SK-N-SH (cell line): ENCODE measurements at regions not wholly inside any gene's neighbourhood (a gene's known extent, or its start where the extent isn't known, plus 50 kb on each side); places are given as distances from the start of the nearest gene placed in this dataset.

Experiments
- CTCF ChIA-PET: fragments of 300-600, 350-600 bp; formaldehyde crosslinking; extraction: SDS; loops from one replicate; lab custom pipeline; 2021; lab: Yijun Ruan, JAX
- POLR2A ChIA-PET: fragments of 350-600 bp; sonication (Branson Sonifier 250); formaldehyde crosslinking; extraction: SDS; loops from one replicate; lab custom pipeline; 2020; ENCODE audit warnings: antibody characterized with exemption, inconsistent platforms; lab: Yijun Ruan, JAX
- DNase-seq: peaks from one replicate; pipeline ENCODE4 v3.0.0; 2012
- H2AFZ ChIP-seq: fragments of 200-600 bp; sonication (generic); 2 replicates; pipeline ENCODE4 v1.8.1; 2016; ENCODE audit warnings: antibody characterized with exemption, mild to moderate bottlenecking, low read depth
- H3F3A ChIP-seq: fragments of 200-600 bp; sonication (generic); replicated peaks from 2 replicates; pipeline ENCODE3; 2016; ENCODE audit warnings: antibody characterized with exemption, mild to moderate bottlenecking; ENCODE audit not compliant: insufficient read depth
- H3K27ac ChIP-seq, 2 experiments: fragments of 200-500 bp in 1 of 2; fragments of 200-600 bp in 1 of 2; sonication (Bioruptor generic) in 1 of 2; sonication (generic), shearing (Covaris generic) in 1 of 2; 2 replicates each; pipeline versions ENCODE4 v1.5.1 to v1.6.1; 2014 to 2016; ENCODE audit warnings: low read depth in 2 of 2, inconsistent platforms in 1 of 2, low read length in 1 of 2, mild to moderate bottlenecking in 1 of 2, mixed read lengths in 1 of 2
- H3K27me3 ChIP-seq: fragments of 200-600 bp; sonication (generic), shearing (Covaris generic); 2 replicates; pipeline ENCODE4 v1.6.1; 2016; ENCODE audit warnings: mixed run types; ENCODE audit not compliant: insufficient read depth
- H3K36me3 ChIP-seq, 2 experiments: fragments of 200-500 bp in 1 of 2; fragments of 200-600 bp in 1 of 2; sonication (Bioruptor generic) in 1 of 2; sonication (generic) in 1 of 2; replicated peaks in 1 of 2; 2 replicates each; pipeline versions ENCODE3 to v1.5.1; 2014 to 2016; ENCODE audit warnings: low read length in 1 of 2, mild to moderate bottlenecking in 1 of 2; ENCODE audit not compliant: insufficient read depth in 2 of 2, control insufficient read depth in 1 of 2
- H3K4me1 ChIP-seq, 2 experiments: fragments of 200-500 bp in 1 of 2; fragments of 200-600 bp in 1 of 2; sonication (Bioruptor generic) in 1 of 2; sonication (generic), shearing (Covaris generic) in 1 of 2; 2 replicates each; pipeline versions ENCODE4 v1.5.1 to v1.6.1; 2014 to 2016; ENCODE audit warnings: low read depth in 1 of 2, low read length in 1 of 2, mixed run types in 1 of 2; ENCODE audit not compliant: insufficient read depth in 2 of 2, control insufficient read depth in 1 of 2
- H3K4me2 ChIP-seq: fragments of 200-600 bp; sonication (generic), shearing (Covaris generic); 2 replicates; pipeline ENCODE4 v1.6.1; 2017; ENCODE audit warnings: mixed run types
- H3K4me3 ChIP-seq, 2 experiments: fragments of 200-500 bp in 1 of 2; fragments of 200-600 bp in 1 of 2; sonication (Bioruptor generic) in 1 of 2; sonication (generic), shearing (Covaris generic) in 1 of 2; 2 replicates each; pipeline versions ENCODE4 v1.5.1 to v1.8.1; 2014 to 2016; ENCODE audit warnings: low read depth in 2 of 2, inconsistent platforms in 1 of 2, low read length in 1 of 2, mild to moderate bottlenecking in 1 of 2, mixed read lengths in 1 of 2, moderate library complexity in 1 of 2
- H3K79me2 ChIP-seq: fragments of 200-600 bp; sonication (generic); 2 replicates; pipeline ENCODE4 v1.8.1; 2017; ENCODE audit warnings: mild to moderate bottlenecking; ENCODE audit not compliant: insufficient read depth
- H3K9ac ChIP-seq: fragments of 200-600 bp; sonication (generic); 2 replicates; pipeline ENCODE4 v1.6.1; 2017; ENCODE audit warnings: mixed run types
- H3K9me2 ChIP-seq: fragments of 200-600 bp; sonication (generic); 2 replicates; pipeline ENCODE4 v1.6.1; 2017; ENCODE audit warnings: mixed run types
- H3K9me3 ChIP-seq: fragments of 200-600 bp; sonication (generic); 2 replicates; pipeline ENCODE4 v1.6.1; 2017; ENCODE audit warnings: mixed run types, mild to moderate bottlenecking, moderate library complexity
- H4K20me1 ChIP-seq: fragments of 200-600 bp; sonication (generic); 2 replicates; pipeline ENCODE4 v1.6.1; 2017; ENCODE audit warnings: mild to moderate bottlenecking, mixed run types; ENCODE audit not compliant: insufficient read depth
- EZH2phosphoT487 ChIP-seq: fragments of 200-600 bp; sonication (generic); IDR thresholded peaks from 2 replicates; pipeline ENCODE4 v1.6.1; 2017; ENCODE audit warnings: low read depth, mixed run types, mild to moderate bottlenecking, antibody characterized with exemption, moderate library complexity, borderline replicate concordance
- FOSL2 ChIP-seq: IDR thresholded peaks from 2 replicates; pipeline ENCODE4 v1.4.0; 2012; ENCODE audit warnings: low read depth, mild to moderate bottlenecking, moderate library complexity, borderline replicate concordance
- FOXJ3 ChIP-seq: sonication (generic); formaldehyde crosslinking; IDR thresholded peaks from 2 replicates; pipeline ENCODE4 v1.5.1; 2020; ENCODE audit warnings: mild to moderate bottlenecking, missing genetic modification reagents
- FOXM1 ChIP-seq: IDR thresholded peaks from 2 replicates; pipeline ENCODE4 v1.4.0; 2012; ENCODE audit warnings: low read depth, mild to moderate bottlenecking
- GABPA ChIP-seq: IDR thresholded peaks from 2 replicates; pipeline ENCODE4 v1.4.0; 2012; ENCODE audit warnings: low read depth, mild to moderate bottlenecking
- PBX3 ChIP-seq: IDR thresholded peaks from 2 replicates; pipeline ENCODE4; 2012
- POLR2AphosphoS5 ChIP-seq: IDR thresholded peaks from 2 replicates; pipeline ENCODE4 v1.6.1; 2012; ENCODE audit warnings: low read depth, low read length
- RAD21 ChIP-seq: IDR thresholded peaks from 2 replicates; pipeline ENCODE4 v1.6.1; 2012; ENCODE audit warnings: mild to moderate bottlenecking, low read length
- RFX5 ChIP-seq: IDR thresholded peaks from 2 replicates; pipeline ENCODE4 v1.6.1; 2012; ENCODE audit warnings: mild to moderate bottlenecking, improper control_type of control experiment, low read length
- SIN3A ChIP-seq: IDR thresholded peaks from 2 replicates; pipeline ENCODE4 v1.6.1; 2012; ENCODE audit warnings: low read depth, mild to moderate bottlenecking, low read length, moderate library complexity, borderline replicate concordance
- SMC3 ChIP-seq: IDR thresholded peaks from 2 replicates; pipeline ENCODE4 v1.6.1; 2012; ENCODE audit warnings: low read depth, low read length, improper control_type of control experiment
- USF2 ChIP-seq: fragments of 150-350 bp; IDR thresholded peaks from 2 replicates; pipeline ENCODE4 v1.6.1; 2017; ENCODE audit warnings: antibody characterized with exemption, low read length, low read depth, borderline replicate concordance
- WGBS: methylation state at CpG from one replicate; pipeline ENCODE4 v1.1.6; 2017; ENCODE audit warnings: low lambda C conversion rate; 5-methylcytosine and 5-hydroxymethylcytosine counted together
- TF ChIP-seq, protein P1 (sequence below): IDR thresholded peaks from 2 replicates; pipeline ENCODE4 v1.4.0; 2012; ENCODE audit warnings: low read depth, borderline replicate concordance
- TF ChIP-seq, protein P2 (sequence below): IDR thresholded peaks from 2 replicates; pipeline ENCODE4 v1.4.0; 2012; ENCODE audit warnings: low read depth

DNA sequence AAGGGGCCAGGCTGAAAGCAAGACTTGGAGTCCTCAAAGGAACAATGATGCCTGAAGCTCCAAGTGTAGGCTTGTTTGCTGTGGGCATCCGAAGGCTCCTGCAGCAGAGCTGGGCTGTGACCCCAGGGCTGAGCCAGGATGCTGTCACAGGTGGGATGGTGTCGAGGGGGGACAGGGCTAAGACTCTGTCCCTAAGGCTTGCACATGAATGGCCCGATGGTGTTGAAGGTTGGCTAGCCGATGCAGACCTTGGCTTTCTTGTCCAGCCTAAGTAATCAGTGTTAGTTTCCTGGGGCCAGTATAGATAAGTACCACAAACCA, 251.0 kb downstream of the NDUFA10 start:
- POLR2A ChIA-PET, result no interaction called here
- H3K36me3 ChIP-seq, result no peaks in the 10 kb centered on the region
- H3F3A ChIP-seq, result no peaks in the 10 kb centered on the region
- H3K9me2 ChIP-seq, result no peaks in the 10 kb centered on the region
- H3K9ac ChIP-seq, result no peak overlapping the region
- no peak overlapping the region for H3K4me2 ChIP-seq
- no peaks in the 10 kb centered on the region for H3K79me2 ChIP-seq
- H3K4me3 ChIP-seq, result no peak overlapping the region
- no peaks in the 10 kb centered on the region for H3K27me3 ChIP-seq
- H3K4me1 ChIP-seq, result no peaks in the 10 kb centered on the region; a peak in 1 of 4 replicates
- H3K27ac ChIP-seq, result no peak overlapping the region
- no peak overlapping the region for H2AFZ ChIP-seq
- TF ChIP-seq PBX3 (no peak), USF2 (no peak)
- CTCF ChIA-PET, result no interaction called here
- H4K20me1 ChIP-seq, result no peaks in the 10 kb centered on the region
- no peak for DNase-seq
- no peaks in the 10 kb centered on the region for H3K9me3 ChIP-seq
- 23% methylated on average over 4 of the region's 4 CpGs for WGBS

- no peaks in the 10 kb centered on the region; a peak in 1 of 4 replicates for H3K4me1 ChIP-seq
- no peak overlapping the region for H2AFZ ChIP-seq
- H3K79me2 ChIP-seq, result no peaks in the 10 kb centered on the region
- ChIA-PET CTCF (no interaction called here), POLR2A (no interaction called here)
- no peaks in the 10 kb centered on the region for H3F3A ChIP-seq
- DNase-seq, result no peak
- no peaks in the 10 kb centered on the region for H3K36me3 ChIP-seq
- no peaks in the 10 kb centered on the region for H3K9me3 ChIP-seq
- no peak overlapping the region for H3K27ac ChIP-seq
- WGBS, result 31% methylated on average over 14 of the region's 15 CpGs
- H3K9ac ChIP-seq, result no peak overlapping the region
- H4K20me1 ChIP-seq, result no peaks in the 10 kb centered on the region
- TF ChIP-seq USF2, result no peak
- TF ChIP-seq, protein P1, sequence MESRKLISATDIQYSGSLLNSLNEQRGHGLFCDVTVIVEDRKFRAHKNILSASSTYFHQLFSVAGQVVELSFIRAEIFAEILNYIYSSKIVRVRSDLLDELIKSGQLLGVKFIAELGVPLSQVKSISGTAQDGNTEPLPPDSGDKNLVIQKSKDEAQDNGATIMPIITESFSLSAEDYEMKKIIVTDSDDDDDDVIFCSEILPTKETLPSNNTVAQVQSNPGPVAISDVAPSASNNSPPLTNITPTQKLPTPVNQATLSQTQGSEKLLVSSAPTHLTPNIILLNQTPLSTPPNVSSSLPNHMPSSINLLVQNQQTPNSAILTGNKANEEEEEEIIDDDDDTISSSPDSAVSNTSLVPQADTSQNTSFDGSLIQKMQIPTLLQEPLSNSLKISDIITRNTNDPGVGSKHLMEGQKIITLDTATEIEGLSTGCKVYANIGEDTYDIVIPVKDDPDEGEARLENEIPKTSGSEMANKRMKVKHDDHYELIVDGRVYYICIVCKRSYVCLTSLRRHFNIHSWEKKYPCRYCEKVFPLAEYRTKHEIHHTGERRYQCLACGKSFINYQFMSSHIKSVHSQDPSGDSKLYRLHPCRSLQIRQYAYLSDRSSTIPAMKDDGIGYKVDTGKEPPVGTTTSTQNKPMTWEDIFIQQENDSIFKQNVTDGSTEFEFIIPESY, result no peak
- TF ChIP-seq FOSL2, result no peak
- no peak for TF ChIP-seq EZH2phosphoT487
- TF ChIP-seq RFX5, result no peak
- no peak for TF ChIP-seq GABPA
- TF ChIP-seq RAD21, result no peak
- no peak for TF ChIP-seq SMC3
- TF ChIP-seq POLR2AphosphoS5, result no peak
- no peak for TF ChIP-seq SIN3A
- no peak for TF ChIP-seq FOXJ3 (CRISPR knock-in tag)
- TF ChIP-seq FOXM1, result no peak
- TF ChIP-seq, protein P2, sequence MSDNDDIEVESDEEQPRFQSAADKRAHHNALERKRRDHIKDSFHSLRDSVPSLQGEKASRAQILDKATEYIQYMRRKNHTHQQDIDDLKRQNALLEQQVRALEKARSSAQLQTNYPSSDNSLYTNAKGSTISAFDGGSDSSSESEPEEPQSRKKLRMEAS, result no peak
- no peaks in the 10 kb centered on the region for H3K9me2 ChIP-seq
- no peaks in the 10 kb centered on the region for H3K27me3 ChIP-seq
- no peak overlapping the region for H3K4me3 ChIP-seq
- no peak overlapping the region for H3K4me2 ChIP-seq
Measured at GRCh38 chr2:239773228-239774141, 251.7 kb downstream of the NDUFA10 start.
